GM20000 (cell line): ENCODE measurements at regions not wholly inside any gene's neighbourhood (a gene's known extent, or its start where the extent isn't known, plus 50 kb on each side); places are given as distances from the start of the nearest gene placed in this dataset.

Experiments
- DNase-seq: peaks from one replicate; pipeline ENCODE4 v3.0.0; 2012; ENCODE audit warnings: low spot score
- CTCF ChIP-seq: IDR thresholded peaks from 2 replicates; pipeline ENCODE4 v1.5.1; 2012; ENCODE audit warnings: mild to moderate bottlenecking, control low read depth; ENCODE audit errors: extremely low read depth, missing control alignments

DNA sequence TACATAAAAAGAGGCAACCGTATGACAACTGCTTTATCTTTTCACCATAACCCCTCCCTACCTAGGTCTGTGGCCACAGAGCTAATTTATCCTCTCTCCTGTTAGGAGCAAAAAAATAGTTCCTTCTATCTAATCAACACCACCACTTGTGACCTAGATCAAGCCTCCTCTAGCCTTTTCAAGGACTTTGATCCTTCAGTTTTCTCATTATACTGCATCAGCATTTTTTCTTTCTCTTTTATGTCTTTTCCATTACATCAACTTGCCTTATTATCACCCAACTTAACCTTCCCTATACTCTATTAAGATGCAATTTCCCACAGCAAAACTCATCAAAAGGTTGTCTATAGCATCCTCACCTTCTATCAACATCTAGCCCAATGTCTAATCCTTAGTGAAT lies 211.0 kb downstream of the ANKRD50 start:
- TF ChIP-seq CTCF = no peak
- no peak for DNase-seq

DNA sequence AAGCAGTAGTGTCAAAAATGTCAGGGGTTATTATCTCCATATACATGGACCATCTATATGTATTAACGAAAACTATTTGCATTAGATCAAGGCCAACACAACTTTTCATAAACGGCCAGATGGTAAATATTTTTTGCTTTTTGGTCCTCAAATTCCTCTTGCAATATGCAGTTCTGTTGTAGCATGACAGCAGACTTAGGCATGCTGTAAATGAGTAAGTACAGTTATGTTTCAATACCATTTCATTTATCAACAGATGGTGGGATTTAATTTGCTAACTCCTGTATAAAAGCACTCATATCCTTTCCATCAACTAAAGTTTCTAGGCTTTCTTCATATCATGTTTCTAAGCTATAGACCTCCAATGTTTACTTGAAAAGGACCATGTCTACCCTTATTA lies 208.1 kb downstream of the ANKRD50 start:
- DNase-seq = no peak
- TF ChIP-seq CTCF = no peak

DNA sequence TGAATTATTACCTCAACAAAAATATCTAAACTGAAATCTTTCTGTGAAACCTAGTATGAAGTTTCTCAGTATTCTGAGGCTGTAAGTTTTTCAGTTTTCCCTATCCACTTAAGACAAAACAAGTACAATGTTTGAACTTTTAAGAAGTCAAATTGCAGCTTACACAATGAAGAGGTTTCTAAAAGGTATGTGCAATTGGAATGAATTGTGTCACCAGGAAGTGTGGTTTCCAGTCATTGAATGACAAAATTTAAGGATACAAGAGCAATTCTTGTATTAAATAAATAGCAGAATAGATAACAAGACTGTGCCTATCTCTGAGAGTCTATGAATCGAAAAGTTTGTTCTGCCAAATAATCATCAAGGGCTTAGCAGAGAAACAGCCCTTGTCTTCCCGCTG lies 207.3 kb downstream of the ANKRD50 start:
- no peak for DNase-seq
- TF ChIP-seq CTCF = no peak

DNA sequence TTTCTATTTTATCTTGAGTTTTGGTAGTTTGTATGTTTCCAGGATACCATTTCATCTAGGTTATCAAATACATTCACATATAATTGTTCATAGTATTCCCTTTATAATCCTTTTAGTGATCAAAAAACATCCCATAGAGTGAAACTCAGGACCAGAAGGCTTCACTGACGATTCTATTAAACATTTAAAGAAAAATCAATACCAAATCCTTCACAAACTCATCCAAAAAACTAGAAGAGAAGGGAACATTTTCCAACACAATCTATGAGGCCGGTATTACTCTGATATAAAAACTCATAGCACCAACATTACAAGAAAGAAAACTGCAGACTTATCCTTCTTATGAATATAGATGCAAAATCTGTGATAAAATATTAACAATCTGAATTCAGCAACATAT lies 203.4 kb downstream of the ANKRD50 start:
- no peak for TF ChIP-seq CTCF
- no peak for DNase-seq

DNA sequence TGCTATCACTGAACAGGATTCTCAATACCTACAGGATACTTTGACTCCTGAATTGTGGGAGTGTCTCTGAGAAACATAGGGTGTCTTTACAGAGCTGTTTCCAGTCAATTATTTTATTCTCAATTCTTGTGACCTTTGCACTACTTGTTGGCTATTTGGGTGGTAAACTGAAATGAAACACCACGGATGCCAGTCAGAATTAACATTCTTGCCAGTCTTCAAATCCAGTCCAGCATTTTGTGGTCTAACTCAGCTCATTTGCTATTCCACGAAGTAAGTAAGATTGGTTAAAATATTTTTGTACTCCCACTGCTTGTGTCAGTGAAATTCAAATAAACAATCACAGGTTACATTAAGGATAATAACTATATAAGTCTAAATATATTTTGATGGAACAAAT lies 197.9 kb downstream of the ANKRD50 start:
- no peak for TF ChIP-seq CTCF
- DNase-seq = no peak

DNA sequence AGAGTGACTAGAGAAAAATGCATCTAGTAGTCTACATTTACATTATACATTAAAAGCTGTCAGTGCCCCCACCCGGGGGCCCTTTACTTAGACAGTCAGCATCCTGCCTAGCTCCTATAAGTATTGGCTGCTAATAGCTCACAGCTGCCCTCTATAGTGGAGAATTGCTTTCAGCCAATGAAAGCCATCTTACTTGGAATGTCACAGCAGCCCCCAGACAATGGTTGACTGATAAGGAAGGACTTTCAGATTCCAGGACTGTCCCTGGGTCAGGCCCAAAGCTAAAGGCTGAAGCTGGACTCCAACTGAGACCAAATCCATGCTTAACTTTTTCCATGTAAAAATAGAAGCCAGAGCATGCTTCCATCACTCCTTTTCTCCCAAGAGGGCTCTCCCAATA lies 196.9 kb downstream of the ANKRD50 start:
- DNase-seq = no peak
- TF ChIP-seq CTCF = no peak

DNA sequence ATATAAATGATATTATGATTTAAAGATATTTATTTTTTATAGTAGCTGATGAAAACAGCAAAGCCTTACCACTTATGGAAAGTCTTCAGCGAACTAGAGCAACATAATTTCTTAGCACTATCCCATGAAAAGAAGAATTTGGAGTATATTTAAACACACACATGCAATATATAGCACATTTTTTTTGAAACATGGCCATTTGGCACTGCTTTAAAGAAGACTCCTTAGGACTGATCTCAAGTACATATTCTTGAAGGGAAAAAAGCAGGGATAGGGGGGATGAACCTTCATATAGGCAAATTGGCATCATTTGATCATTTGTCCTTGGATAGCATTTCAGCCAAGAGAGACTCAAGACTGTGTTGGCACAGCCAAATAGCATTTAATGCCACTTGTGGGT lies 193.3 kb downstream of the ANKRD50 start:
- no peak for DNase-seq
- no peak for TF ChIP-seq CTCF
